ENCODE measurements at regions not wholly inside any gene's neighbourhood (a gene's known extent, or its start where the extent isn't known, plus 50 kb on each side); places are given as distances from the start of the nearest gene placed in this dataset.

DNA sequence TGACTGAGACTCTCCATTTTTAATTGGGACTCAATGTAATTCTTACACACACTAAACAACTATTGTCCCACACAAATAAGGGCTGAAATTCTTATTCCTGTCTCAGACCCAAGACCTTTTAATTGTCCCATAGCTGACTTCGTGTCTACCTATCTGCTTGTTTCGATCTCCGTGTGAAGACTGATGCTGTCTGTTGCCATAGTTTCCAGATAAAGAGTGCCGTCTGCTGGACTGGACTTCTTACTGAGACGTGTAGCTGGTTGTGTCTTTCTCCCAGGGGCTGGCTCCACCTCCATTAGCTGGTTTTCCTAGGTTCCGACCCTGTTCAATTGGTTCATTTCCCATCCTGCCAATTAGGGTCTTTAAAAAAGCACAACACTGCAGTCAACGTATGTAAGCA is 235.3 kb upstream of the PLXNA2 start:
- no peak for TF ChIP-seq ZNF433 (tag by site-specific recombination; IDR thresholded peaks at IDR 0.05; ENCODE audit: low read depth)
- TF ChIP-seq ZBTB7A (tag by site-specific recombination; IDR thresholded peaks at IDR 0.05; ENCODE audit: low read depth), result no peak
- no peak for TF ChIP-seq ZNF311 (tag by site-specific recombination; IDR thresholded peaks at IDR 0.05; ENCODE audit: borderline replicate concordance)
- no peak for TF ChIP-seq KLF16 (tag by site-specific recombination; IDR thresholded peaks at IDR 0.05)
- TF ChIP-seq, protein P1, sequence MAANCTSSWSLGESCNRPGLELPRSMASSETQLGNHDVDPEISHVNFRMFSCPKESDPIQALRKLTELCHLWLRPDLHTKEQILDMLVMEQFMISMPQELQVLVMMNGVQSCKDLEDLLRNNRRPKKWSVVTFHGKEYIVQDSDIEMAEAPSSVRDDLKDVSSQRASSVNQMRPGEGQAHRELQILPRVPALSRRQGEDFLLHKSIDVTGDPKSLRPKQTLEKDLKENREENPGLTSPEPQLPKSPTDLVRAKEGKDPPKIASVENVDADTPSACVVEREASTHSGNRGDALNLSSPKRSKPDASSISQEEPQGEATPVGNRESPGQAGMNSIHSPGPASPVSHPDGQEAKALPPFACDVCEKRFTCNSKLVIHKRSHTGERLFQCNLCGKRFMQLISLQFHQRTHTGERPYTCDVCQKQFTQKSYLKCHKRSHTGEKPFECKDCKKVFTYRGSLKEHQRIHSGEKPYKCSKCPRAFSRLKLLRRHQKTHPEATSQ (tag by site-specific recombination; IDR thresholded peaks at IDR 0.05), result no peak
- TF ChIP-seq ZNF843 (tag by site-specific recombination; IDR thresholded peaks at IDR 0.05), result no peak
- no peak for TF ChIP-seq MYNN (tag by site-specific recombination; IDR thresholded peaks at IDR 0.05; ENCODE audit: borderline replicate concordance)
- no peak for TF ChIP-seq KLF8 (tag by site-specific recombination; IDR thresholded peaks at IDR 0.05)
- Histone ChIP-seq H3K4me1 (ENCODE audit: control insufficient read depth, insufficient read depth, low read length) (0 out of 2 replicates have a peak, but pooled peaks cover 3% of the 10 kb centered on the region), H3K4me3 (ENCODE audit: low read depth, low read length) (no peak overlapping the region), H3K36me3 (ENCODE audit: control insufficient read depth in 2 of 2, insufficient read depth in 1 of 2, low read length in 2 of 2) (no peaks in the 10 kb centered on the region), H3K9me3 (ENCODE audit: control insufficient read depth, insufficient read depth, low read depth, low read length) (no peaks in the 10 kb centered on the region), H3K27ac (ENCODE audit: extremely low read depth, low read depth, low read length) (no peak overlapping the region)
- ChIA-PET POLR2A (no interaction called here), CTCF (interaction anchor here (0.7 kb wide), 2 partner anchors 443 to 486 kb away, joined by 3 read pairs; no protein-coding TSS in a partner anchor)

DNA sequence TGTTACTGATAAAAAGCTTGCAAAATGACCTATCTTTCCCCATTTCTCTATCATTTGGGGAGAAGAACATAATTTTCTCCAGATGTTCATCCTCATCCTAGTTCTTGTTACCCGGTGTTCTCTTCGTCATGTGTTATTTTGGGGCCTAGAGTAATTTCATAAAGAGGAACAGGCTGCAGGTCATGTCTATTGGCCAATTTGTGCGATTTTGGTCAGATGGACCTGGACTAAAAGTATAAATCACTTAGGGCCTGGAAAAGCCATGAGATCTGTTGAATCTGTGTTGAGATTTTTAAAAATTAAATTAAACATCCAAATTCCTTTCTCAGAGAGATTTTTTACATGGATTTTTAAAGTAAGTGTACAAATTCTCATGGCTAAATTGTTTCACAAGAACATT is 241.3 kb upstream of the PLXNA2 start:
- CTCF ChIA-PET, result interaction anchor here (0.7 to 2.7 kb wide), 2 partner anchors 9 to 196 kb away, joined by 3 to 12 read pairs; no protein-coding TSS in a partner anchor

More for the DNA sequence above, 241.3 kb upstream of the PLXNA2 start:
- POLR2A ChIA-PET, result no interaction called here
- Histone ChIP-seq H3K4me3 (ENCODE audit: low read depth, low read length) (no peak overlapping the region), H3K36me3 (ENCODE audit: control insufficient read depth in 2 of 2, insufficient read depth in 1 of 2, low read length in 2 of 2) (no peaks in the 10 kb centered on the region), H3K27ac (ENCODE audit: extremely low read depth, low read depth, low read length) (no peak overlapping the region), H3K4me1 (ENCODE audit: control insufficient read depth, insufficient read depth, low read length) (no peaks in the 10 kb centered on the region), H3K9me3 (ENCODE audit: control insufficient read depth, insufficient read depth, low read depth, low read length) (no peaks in the 10 kb centered on the region)
- TF ChIP-seq, protein P2, sequence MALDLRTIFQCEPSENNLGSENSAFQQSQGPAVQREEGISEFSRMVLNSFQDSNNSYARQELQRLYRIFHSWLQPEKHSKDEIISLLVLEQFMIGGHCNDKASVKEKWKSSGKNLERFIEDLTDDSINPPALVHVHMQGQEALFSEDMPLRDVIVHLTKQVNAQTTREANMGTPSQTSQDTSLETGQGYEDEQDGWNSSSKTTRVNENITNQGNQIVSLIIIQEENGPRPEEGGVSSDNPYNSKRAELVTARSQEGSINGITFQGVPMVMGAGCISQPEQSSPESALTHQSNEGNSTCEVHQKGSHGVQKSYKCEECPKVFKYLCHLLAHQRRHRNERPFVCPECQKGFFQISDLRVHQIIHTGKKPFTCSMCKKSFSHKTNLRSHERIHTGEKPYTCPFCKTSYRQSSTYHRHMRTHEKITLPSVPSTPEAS (tag by site-specific recombination; IDR thresholded peaks at IDR 0.05), result no peak
- TF ChIP-seq ZNF121 (tag by site-specific recombination; IDR thresholded peaks at IDR 0.05) (no peak), KLF7 (tag by site-specific recombination; IDR thresholded peaks at IDR 0.05; ENCODE audit: borderline replicate concordance) (no peak), MEIS1 (CRISPR knock-in tag; IDR thresholded peaks at IDR 0.05; ENCODE audit: borderline replicate concordance) (no peak), ZBTB7A (tag by site-specific recombination; IDR thresholded peaks at IDR 0.05; ENCODE audit: low read depth) (no peak), ZNF548 (tag by site-specific recombination; IDR thresholded peaks at IDR 0.05) (no peak), ZNF677 (tag by site-specific recombination; IDR thresholded peaks at IDR 0.05) (no peak), ZNF843 (tag by site-specific recombination; IDR thresholded peaks at IDR 0.05) (no peak), ZNF626 (tag by site-specific recombination; IDR thresholded peaks at IDR 0.05) (no peak), ZNF664 (tag by site-specific recombination; IDR thresholded peaks at IDR 0.05) (no peak), SCRT2 (tag by site-specific recombination; IDR thresholded peaks at IDR 0.05) (no peak), ZNF239 (tag by site-specific recombination; IDR thresholded peaks at IDR 0.05) (no peak), ZNF114 (tag by site-specific recombination; IDR thresholded peaks at IDR 0.05) (no peak), ZNF366 (tag by site-specific recombination; conservative IDR thresholded peaks at IDR 0.05) (no peak)
- TF ChIP-seq, protein P3, sequence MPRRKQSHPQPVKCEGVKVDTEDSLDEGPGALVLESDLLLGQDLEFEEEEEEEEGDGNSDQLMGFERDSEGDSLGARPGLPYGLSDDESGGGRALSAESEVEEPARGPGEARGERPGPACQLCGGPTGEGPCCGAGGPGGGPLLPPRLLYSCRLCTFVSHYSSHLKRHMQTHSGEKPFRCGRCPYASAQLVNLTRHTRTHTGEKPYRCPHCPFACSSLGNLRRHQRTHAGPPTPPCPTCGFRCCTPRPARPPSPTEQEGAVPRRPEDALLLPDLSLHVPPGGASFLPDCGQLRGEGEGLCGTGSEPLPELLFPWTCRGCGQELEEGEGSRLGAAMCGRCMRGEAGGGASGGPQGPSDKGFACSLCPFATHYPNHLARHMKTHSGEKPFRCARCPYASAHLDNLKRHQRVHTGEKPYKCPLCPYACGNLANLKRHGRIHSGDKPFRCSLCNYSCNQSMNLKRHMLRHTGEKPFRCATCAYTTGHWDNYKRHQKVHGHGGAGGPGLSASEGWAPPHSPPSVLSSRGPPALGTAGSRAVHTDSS (tag by site-specific recombination; IDR thresholded peaks at IDR 0.05), result no peak
- TF ChIP-seq, protein P4, sequence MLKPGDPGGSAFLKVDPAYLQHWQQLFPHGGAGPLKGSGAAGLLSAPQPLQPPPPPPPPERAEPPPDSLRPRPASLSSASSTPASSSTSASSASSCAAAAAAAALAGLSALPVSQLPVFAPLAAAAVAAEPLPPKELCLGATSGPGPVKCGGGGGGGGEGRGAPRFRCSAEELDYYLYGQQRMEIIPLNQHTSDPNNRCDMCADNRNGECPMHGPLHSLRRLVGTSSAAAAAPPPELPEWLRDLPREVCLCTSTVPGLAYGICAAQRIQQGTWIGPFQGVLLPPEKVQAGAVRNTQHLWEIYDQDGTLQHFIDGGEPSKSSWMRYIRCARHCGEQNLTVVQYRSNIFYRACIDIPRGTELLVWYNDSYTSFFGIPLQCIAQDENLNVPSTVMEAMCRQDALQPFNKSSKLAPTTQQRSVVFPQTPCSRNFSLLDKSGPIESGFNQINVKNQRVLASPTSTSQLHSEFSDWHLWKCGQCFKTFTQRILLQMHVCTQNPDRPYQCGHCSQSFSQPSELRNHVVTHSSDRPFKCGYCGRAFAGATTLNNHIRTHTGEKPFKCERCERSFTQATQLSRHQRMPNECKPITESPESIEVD (tag by site-specific recombination; IDR thresholded peaks at IDR 0.05), result no peak
